NCI-H226 (cell line): ENCODE measurements at regions not wholly inside any gene's neighbourhood (a gene's known extent, or its start where the extent isn't known, plus 50 kb on each side); places are given as distances from the start of the nearest gene placed in this dataset.

Experiments used
- DNase-seq: peaks from one replicate; pipeline ENCODE4 v3.0.0-alpha.2; 2015

- no peak for DNase-seq
Measured at GRCh38 chr5:5658889-5659465, 236.5 kb downstream of the ICE1 start.

GRCh38 chr5:5658226-5658625 lies 235.7 kb downstream of the ICE1 start:
- peak; percentile 91 for DNase-seq

- DNase-seq: no peak
Measured at GRCh38 chr5:5652181-5652580, 229.7 kb downstream of the ICE1 start.

GRCh38 chr5:5650949-5651348 lies 228.5 kb downstream of the ICE1 start:
- no peak for DNase-seq

GRCh38 chr5:5650242-5650641 lies 227.8 kb downstream of the ICE1 start:
- peak; percentile 75 for DNase-seq

GRCh38 chr5:5649641-5650040 lies 227.2 kb downstream of the ICE1 start:
- DNase-seq: no peak

GRCh38 chr5:5648694-5649093 lies 226.2 kb downstream of the ICE1 start:
- no peak for DNase-seq

- no peak for DNase-seq
Measured at GRCh38 chr5:5645891-5646290, 223.4 kb downstream of the ICE1 start.

- no peak for DNase-seq
Measured at GRCh38 chr5:5645198-5645597, 222.7 kb downstream of the ICE1 start.

GRCh38 chr5:5644249-5644648 lies 221.8 kb downstream of the ICE1 start:
- no peak for DNase-seq

GRCh38 chr5:5643481-5643880 lies 221.0 kb downstream of the ICE1 start:
- DNase-seq: no peak

GRCh38 chr5:5638211-5638610 lies 215.7 kb downstream of the ICE1 start:
- DNase-seq: peak; percentile 66

- no peak for DNase-seq
Measured at GRCh38 chr5:5637173-5637572, 214.7 kb downstream of the ICE1 start.

GRCh38 chr5:5634817-5635216 lies 212.3 kb downstream of the ICE1 start:
- DNase-seq: no peak

GRCh38 chr5:5633579-5633978 lies 211.1 kb downstream of the ICE1 start:
- DNase-seq: no peak

GRCh38 chr5:5632678-5633077 lies 210.2 kb downstream of the ICE1 start:
- no peak for DNase-seq

GRCh38 chr5:5629607-5629978 lies 207.1 kb downstream of the ICE1 start:
- no peak for DNase-seq

GRCh38 chr5:5628866-5629606 lies 206.6 kb downstream of the ICE1 start:
- DNase-seq: no peak

GRCh38 chr5:5626412-5626811 lies 203.9 kb downstream of the ICE1 start:
- no peak for DNase-seq

- DNase-seq: no peak
Measured at GRCh38 chr5:5625491-5625890, 203.0 kb downstream of the ICE1 start.

- DNase-seq: no peak
Measured at GRCh38 chr5:5623397-5623796, 200.9 kb downstream of the ICE1 start.

- DNase-seq: no peak
Measured at GRCh38 chr5:5622806-5623205, 200.3 kb downstream of the ICE1 start.

- DNase-seq: no peak
Measured at GRCh38 chr5:5619546-5619945, 197.1 kb downstream of the ICE1 start.

- DNase-seq: no peak
Measured at GRCh38 chr5:5617024-5617423, 194.5 kb downstream of the ICE1 start.
